NCI-H2029 treated with DMSO at 0.1 percent for 48 hours (cell line): ENCODE measurements at regions not wholly inside any gene's neighbourhood (a gene's known extent, or its start where the extent isn't known, plus 50 kb on each side); places are given as distances from the start of the nearest gene placed in this dataset.
"Not testable (repeated sequence)": the region's sequence is repeated elsewhere in the genome, so short reads cannot be mapped to it uniquely, and the experiment has no call there.

Experiments used
- DNase-seq: peaks from one replicate; lab custom pipeline; 2025; lab: John Stamatoyannopoulos, UW

DNA sequence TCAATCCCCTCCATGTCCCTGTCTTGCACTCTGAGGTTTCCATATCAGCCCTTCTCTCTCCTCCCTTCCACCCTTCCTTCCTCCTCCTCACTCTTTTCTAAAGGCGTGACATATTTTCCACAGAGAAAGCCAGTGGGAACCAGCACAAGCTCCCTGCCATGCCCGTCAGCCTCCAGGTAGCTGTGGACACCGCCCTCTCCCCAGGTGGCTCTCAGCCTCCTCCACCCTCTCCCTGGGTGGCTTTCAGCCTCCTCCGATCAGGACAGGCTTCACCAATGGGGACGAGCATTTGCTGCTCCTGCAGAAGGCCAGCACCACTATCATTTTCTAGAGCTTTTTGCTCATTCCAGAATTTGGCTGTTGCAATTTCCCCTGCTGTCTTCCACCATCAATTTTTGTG lies 236.6 kb downstream of the GADD45G start:
- DNase-seq: no peak

DNA sequence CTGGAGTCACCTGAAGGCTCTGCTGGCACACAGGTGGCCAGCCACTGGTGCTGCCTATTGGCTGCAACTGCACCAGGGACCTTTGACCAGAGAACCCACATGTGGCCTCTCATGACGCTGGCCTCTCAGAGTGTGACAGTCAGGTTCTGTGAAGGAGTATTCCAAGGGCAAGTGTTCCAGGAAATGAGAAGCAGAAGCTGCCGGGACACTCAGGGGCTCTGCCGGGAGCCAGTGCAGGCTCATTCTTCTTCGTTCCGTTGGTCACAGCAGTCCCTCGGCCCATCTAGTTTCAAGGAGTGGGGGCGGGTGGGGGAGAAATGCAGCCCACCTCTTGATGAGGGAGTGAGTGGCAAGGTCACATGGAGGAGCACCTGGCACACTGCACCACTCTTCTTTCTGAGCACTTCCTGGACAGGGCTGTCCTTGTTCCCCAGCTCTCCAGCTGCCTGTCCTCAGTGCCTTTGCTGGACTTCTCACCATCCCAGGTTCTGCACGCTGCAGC lies 237.5 kb downstream of the GADD45G start:
- peak; percentile 66 for DNase-seq

DNA sequence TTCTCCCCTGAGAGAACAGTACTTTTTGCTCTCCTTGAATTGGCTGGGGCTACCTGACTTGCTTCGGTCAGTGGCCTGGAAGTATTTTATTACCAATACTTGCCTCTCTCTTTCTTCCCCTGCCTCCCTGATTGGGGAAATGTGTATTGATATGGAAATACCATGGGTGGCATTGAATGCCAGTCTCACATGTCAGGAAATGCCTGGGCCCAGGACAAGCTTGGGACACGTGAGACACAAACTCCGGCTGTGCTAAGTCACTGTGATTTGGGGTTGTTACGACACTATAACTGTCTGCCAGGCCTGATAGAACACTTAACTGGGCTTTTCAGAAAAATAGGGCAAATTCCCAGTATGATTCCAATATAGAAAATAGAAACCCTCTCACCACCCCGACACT lies 238.3 kb downstream of the GADD45G start:
- DNase-seq: no peak

DNA sequence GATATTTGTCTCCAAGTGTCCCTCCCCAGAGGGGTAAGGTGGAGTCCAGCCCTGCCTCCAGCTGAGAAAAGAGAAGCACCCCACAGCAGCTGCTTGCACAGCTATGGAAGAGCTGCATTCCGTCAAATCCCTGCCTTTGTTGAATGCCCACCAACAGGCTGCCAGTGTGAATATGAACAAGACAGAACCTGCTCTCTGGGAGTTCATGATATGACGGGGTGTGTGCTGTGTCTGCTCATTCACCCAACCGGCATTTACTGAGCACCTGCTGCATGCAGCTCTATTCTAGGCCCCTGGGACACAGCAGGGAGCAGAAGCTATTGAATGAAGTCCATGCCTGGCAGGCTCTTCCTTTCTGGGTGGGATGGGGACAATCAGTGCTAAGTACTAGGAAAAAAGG lies 238.8 kb downstream of the GADD45G start:
- no peak for DNase-seq

- DNase-seq: no peak
Observed at GRCh38 chr9:89844075-89844474, 239.3 kb downstream of the GADD45G start.

DNA sequence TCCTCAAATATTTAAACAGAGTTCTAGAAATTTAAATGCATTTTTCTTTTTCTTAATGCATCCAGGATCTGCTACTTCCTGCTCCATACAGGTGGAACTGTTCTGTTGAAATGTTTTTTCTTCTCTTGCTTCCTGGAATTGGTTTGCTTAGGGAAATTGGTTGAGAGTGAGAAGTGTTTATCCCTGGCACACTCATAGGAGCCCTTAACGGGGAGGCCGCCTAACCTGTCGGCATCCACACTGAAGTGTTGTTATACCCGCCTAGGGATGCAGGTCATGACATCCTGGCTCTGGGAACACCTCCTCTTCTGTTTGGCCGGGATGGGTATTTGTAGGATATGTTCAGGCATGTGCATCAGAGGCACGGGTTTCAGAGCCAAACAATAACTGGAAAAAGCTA lies 239.7 kb downstream of the GADD45G start:
- peak; percentile 90 for DNase-seq

GRCh38 chr9:89845321-89845720 lies 240.5 kb downstream of the GADD45G start:
- no peak for DNase-seq

DNA sequence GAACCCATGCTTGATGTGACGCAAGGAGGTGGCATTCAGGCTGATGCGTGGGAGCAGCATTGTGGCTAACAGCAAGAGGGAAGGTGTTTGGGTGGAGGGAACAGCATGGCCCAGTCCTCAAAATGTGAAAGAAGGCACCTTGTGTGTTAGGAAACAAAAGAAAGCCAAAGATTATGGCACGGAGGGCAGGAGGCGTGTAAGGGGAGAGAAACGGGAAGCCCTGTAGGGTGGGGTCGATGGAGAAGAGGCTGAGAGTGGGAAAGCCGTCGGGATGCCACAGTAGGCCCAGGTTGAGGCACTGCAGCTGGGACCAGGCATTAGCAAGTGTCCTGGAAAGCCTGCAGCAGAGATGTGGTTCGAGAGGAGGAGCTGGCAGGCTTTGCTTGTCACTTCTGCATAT lies 241.1 kb downstream of the GADD45G start:
- DNase-seq: no peak

- no peak for DNase-seq
Observed at GRCh38 chr9:89848060-89849040, 243.5 kb downstream of the GADD45G start.

DNA sequence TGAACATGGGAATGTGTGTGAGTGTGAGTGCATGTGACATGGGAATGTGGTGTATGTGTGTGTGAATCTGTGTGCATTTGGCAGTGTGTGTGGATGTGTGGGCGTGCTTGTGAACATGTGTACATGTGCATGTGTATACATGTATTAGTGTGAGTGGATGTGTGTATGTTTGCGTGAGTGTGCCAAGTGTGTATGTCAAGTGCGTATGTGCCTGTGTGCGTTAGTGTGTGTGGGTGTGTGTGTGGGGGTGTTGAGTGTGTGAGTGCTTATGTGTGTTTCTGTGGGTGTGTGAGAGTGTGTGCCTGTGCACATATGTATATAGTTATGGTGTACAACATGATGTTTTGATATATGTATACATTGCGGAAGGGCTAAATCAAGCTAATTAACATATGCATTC lies 244.3 kb downstream of the GADD45G start:
- no peak for DNase-seq

GRCh38 chr9:89850153-89850552 lies 245.3 kb downstream of the GADD45G start:
- no peak for DNase-seq

DNA sequence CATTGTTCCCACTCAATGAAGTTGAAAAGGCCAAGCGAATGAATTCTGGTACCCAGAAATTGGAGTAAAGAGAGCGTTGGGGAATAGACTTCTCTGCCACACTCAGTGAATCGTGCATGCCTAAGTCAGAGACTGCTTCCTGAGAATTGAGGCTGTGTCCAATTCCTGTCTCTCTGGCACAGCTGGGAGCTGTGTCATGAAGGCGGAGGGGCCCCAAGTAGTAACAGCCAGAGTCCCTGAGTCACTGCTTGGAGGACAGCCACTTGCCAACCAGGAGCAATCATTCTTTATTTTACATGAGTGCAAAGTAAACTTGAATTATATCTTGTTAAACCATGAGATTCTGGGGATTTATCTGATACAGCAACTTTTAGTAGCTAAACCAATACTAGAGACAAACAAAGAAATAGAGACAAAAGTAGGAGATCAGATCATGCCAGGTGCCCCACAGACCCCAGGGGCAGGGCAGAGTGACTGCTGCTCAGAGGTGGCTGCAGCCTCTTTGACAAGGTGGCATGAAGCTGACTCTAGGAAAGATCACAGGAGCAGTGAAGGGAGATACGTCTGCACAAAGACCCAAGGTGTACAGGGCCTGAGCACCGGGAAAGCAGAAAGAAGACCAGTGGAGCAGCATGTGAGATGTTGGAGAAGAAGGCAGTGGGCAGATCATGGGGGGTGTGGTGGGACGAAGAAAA lies 246.0 kb downstream of the GADD45G start:
- no peak for DNase-seq

GRCh38 chr9:89853161-89853560 lies 248.3 kb downstream of the GADD45G start:
- DNase-seq: no peak

- no peak for DNase-seq
Observed at GRCh38 chr9:89853931-89854330, 249.1 kb downstream of the GADD45G start.

- no peak for DNase-seq
Observed at GRCh38 chr9:89854715-89855475, 250.1 kb downstream of the GADD45G start.

- not testable (repeated sequence) for DNase-seq
Observed at GRCh38 chr9:89856296-89856695, 251.5 kb downstream of the GADD45G start.

DNA sequence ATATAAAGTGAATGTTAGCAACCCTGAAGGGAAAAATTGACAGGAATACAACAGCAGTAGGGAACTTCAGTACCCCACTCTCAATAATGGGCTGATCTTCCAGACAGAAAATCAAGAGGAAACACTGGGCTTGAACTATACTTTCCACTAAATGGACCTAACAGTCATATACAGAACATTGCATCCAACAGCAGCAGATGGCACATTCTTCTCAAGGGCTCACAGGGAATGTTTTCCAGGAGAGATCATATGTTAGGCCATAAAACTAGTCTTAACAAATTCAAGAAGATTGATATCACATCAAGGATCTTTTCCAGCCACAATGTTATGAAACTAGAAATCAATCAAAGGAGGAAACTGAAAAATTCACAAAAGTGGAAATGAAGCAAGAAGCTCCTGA lies 252.1 kb downstream of the GADD45G start:
- not testable (repeated sequence) for DNase-seq

GRCh38 chr9:89859842-89860241 lies 255.0 kb downstream of the GADD45G start:
- DNase-seq: not testable (repeated sequence)

- not testable (repeated sequence) for DNase-seq
Observed at GRCh38 chr9:89861371-89861770, 256.6 kb downstream of the GADD45G start.

- DNase-seq: no peak
Observed at GRCh38 chr9:89862316-89862715, 257.5 kb downstream of the GADD45G start.

DNA sequence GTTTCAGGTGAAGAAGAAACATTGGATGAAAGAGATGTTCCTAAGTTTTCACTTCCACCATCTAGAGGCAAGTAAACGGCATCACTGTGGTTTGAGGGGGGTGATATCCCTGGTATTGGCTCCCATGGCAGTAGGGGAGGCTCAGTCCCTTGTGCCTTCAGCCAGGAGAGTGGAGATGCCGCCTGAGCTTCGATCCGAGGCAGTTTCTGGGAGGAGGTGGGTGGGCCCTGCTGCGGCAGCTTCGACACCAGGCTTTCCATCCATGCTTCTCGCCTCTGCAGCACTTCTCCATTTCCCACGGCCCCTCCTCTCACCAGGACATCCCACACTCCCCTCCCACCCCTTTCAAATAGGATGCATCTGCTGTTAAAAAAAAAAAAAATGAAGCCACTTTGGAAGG lies 258.3 kb downstream of the GADD45G start:
- DNase-seq: no peak

DNA sequence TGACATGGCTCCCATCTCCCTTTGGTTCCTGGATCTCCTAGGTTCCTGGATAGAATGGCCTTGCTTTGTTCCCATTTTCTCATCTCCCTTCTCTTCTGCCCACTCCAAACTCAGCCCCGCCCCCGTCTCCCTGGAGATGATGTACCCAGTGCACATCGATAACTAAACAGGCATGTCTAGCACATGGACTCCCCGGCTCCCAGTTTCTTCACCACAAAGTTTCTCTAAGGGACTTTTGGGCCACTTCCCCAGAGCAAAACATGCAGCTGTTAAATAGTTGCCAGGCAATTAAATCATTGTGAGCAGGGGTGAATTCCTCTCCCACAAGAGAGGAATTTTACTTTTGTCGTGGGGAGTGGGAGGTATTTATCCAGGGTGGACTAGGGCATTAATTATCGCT lies 259.0 kb downstream of the GADD45G start:
- DNase-seq: no peak
